ENCODE measurements at regions not wholly inside any gene's neighbourhood (a gene's known extent, or its start where the extent isn't known, plus 50 kb on each side); places are given as distances from the start of the nearest gene placed in this dataset.

DNA sequence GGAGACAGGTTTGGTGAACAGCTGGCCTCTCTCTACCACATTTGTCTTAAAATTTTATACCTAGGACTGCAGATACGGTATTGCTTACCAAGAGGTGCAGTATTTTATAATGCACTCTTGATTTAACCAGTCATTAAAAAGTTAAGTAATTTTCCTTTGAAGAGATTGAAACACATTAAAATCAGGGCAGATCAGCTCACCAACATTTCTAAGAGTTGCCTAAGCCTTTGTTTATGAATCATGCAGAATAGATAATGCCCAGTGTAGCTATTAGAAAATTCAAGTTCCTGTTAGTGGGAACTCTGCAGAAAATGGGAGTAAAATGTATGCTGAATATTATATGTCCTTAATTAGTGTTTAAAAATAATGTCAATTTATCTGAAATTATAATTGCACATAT, 140.2 kb upstream of the PRPS1L1 start:
- Histone ChIP-seq H3K23ac (ENCODE audit: low read length) (no peak overlapping the region), H3K4ac (ENCODE audit: low read depth, low read length) (no peak overlapping the region), H2AK5ac (ENCODE audit: low read length) (no peak overlapping the region), H3K79me1 (ENCODE audit: low read length) (no peaks in the 10 kb centered on the region), H3K4me1 (ENCODE audit: control insufficient read depth in 1 of 2, insufficient read depth in 2 of 2, low read length in 2 of 2) (peaks cover 0 to 3% of the 10 kb centered on the region in 2 experiments), H3K9me3 (ENCODE audit: insufficient read depth, low read depth, low read length) (no peaks in the 10 kb centered on the region), H3K79me2 (ENCODE audit: control insufficient read depth, insufficient read depth, low read length, poor library complexity) (no peaks in the 10 kb centered on the region), H3K36me3 (ENCODE audit: control insufficient read depth in 1 of 2, insufficient read depth in 2 of 2, low read length in 2 of 2) (no peaks in the 10 kb centered on the region), H3K14ac (ENCODE audit: low read length) (no peak overlapping the region), H3K4me3 (ENCODE audit: low read depth, low read length) (no peak overlapping the region), H3K18ac (ENCODE audit: low read length) (no peak overlapping the region), H2BK5ac (ENCODE audit: low read depth, low read length, poor library complexity) (no peak overlapping the region), H2BK120ac (ENCODE audit: insufficient read depth, low read length, poor library complexity) (no peak overlapping the region), H2AFZ (ENCODE audit: insufficient read depth, low read length, poor library complexity) (no peak overlapping the region), H3K27me3 (ENCODE audit: insufficient read depth, low read length) (no peaks in the 10 kb centered on the region), H4K12ac (ENCODE audit: low read depth, low read length) (no peak overlapping the region), H3K4me2 (ENCODE audit: low read length) (no peak overlapping the region), H2BK12ac (ENCODE audit: low read length) (no peak overlapping the region), H3K9ac (ENCODE audit: low read length) (no peak overlapping the region), H3K27ac (ENCODE audit: low read depth, low read length) (no peak overlapping the region), H4K91ac (ENCODE audit: low read depth, low read length) (no peak overlapping the region), H4K8ac (ENCODE audit: low read depth, low read length) (no peak overlapping the region)
- WGBS (ENCODE audit: extremely low coverage, insufficient coverage, insufficient read length), result no CpG with 5 or more reads among the region's 1 CpG
- DNase-seq, result no peak

DNA sequence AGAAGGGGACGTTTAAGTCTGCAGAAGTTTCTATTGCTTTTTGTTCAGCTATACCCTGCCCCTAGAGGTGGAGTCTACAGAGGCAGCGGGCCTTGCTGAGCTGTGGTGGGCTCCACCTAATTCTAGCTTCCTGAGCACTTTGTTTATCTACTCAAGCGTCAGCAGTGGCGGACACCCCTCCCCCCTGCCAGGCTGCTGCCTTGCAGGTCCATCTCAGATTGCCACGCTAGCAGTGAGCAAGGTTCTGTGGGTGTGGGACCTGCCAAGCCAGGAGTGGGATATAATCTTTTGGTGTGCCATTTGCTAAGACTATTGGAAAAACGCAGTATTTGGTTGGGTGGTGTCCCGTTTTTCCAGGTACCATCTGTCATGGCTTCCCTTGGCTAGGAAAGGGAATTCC, 147.3 kb upstream of the PRPS1L1 start:
- no peak overlapping the region for H2AFZ ChIP-seq (ENCODE audit: insufficient read depth, low read length, poor library complexity)
- peak overlapping the region; percentile 57 for H2BK5ac ChIP-seq (ENCODE audit: low read depth, low read length, poor library complexity)
- H3K79me2 ChIP-seq (ENCODE audit: control insufficient read depth, insufficient read depth, low read length, poor library complexity), result peaks cover 2% of the 10 kb centered on the region
- H3K4me3 ChIP-seq (ENCODE audit: low read depth, low read length), result no peak overlapping the region
- H2BK120ac ChIP-seq (ENCODE audit: insufficient read depth, low read length, poor library complexity), result peak overlapping the region; percentile 91
- H2BK12ac ChIP-seq (ENCODE audit: low read length), result peak overlapping the region; percentile 69
- H3K18ac ChIP-seq (ENCODE audit: low read length), result peak overlapping the region; percentile 75
- peak overlapping the region; percentile 58 for H4K8ac ChIP-seq (ENCODE audit: low read depth, low read length)
- H3K4me2 ChIP-seq (ENCODE audit: low read length), result no peak overlapping the region
- no peaks in the 10 kb centered on the region for H3K27me3 ChIP-seq (ENCODE audit: insufficient read depth, low read length)
- WGBS (ENCODE audit: extremely low coverage, insufficient coverage, insufficient read length), result no CpG with 5 or more reads among the region's 7 CpGs
- H3K14ac ChIP-seq (ENCODE audit: low read length), result peak overlapping the region; percentile 82
- no peak for DNase-seq
- H3K9ac ChIP-seq (ENCODE audit: low read length), result no peak overlapping the region
- peaks cover 0 to 2% of the 10 kb centered on the region in 2 experiments for H3K36me3 ChIP-seq (ENCODE audit: control insufficient read depth in 1 of 2, insufficient read depth in 2 of 2, low read length in 2 of 2)
- peak overlapping the region; percentile 46 for H3K4ac ChIP-seq (ENCODE audit: low read depth, low read length)
- H4K91ac ChIP-seq (ENCODE audit: low read depth, low read length), result peak overlapping the region; percentile 70
- peak overlapping the region; percentile 51 for H3K27ac ChIP-seq (ENCODE audit: low read depth, low read length)
- no peak overlapping the region for H3K23ac ChIP-seq (ENCODE audit: low read length)
- H4K12ac ChIP-seq (ENCODE audit: low read depth, low read length), result no peak overlapping the region
- peak overlapping the region; percentile 64 for H2AK5ac ChIP-seq (ENCODE audit: low read length)
- peaks cover 12 to 13% of the 10 kb centered on the region in 2 experiments for H3K4me1 ChIP-seq (ENCODE audit: control insufficient read depth in 1 of 2, insufficient read depth in 2 of 2, low read length in 2 of 2)
- H3K9me3 ChIP-seq (ENCODE audit: insufficient read depth, low read depth, low read length), result peaks cover 2% of the 10 kb centered on the region
- H3K79me1 ChIP-seq (ENCODE audit: low read length), result peaks cover 9% of the 10 kb centered on the region

GRCh38 chr7:18175801-18176450, 148.3 kb upstream of the PRPS1L1 start:
- Histone ChIP-seq H4K91ac (ENCODE audit: low read depth, low read length) (no peak overlapping the region), H3K23ac (ENCODE audit: low read length) (no peak overlapping the region), H3K18ac (ENCODE audit: low read length) (no peak overlapping the region), H3K9me3 (ENCODE audit: insufficient read depth, low read depth, low read length) (peaks cover 2% of the 10 kb centered on the region), H2AFZ (ENCODE audit: insufficient read depth, low read length, poor library complexity) (no peak overlapping the region), H3K79me2 (ENCODE audit: control insufficient read depth, insufficient read depth, low read length, poor library complexity) (peaks cover 2% of the 10 kb centered on the region), H3K27me3 (ENCODE audit: insufficient read depth, low read length) (no peaks in the 10 kb centered on the region), H3K79me1 (ENCODE audit: low read length) (peaks cover 9% of the 10 kb centered on the region), H3K4me2 (ENCODE audit: low read length) (no peak overlapping the region), H2BK12ac (ENCODE audit: low read length) (no peak overlapping the region), H3K27ac (ENCODE audit: low read depth, low read length) (peak overlapping the region; percentile 74), H2BK5ac (ENCODE audit: low read depth, low read length, poor library complexity) (no peak overlapping the region), H3K36me3 (ENCODE audit: control insufficient read depth in 1 of 2, insufficient read depth in 2 of 2, low read length in 2 of 2) (peaks cover 0 to 2% of the 10 kb centered on the region in 2 experiments), H4K12ac (ENCODE audit: low read depth, low read length) (no peak overlapping the region), H3K4me1 (ENCODE audit: control insufficient read depth in 1 of 2, insufficient read depth in 2 of 2, low read length in 2 of 2) (peaks cover 13 to 15% of the 10 kb centered on the region in 2 experiments), H2AK5ac (ENCODE audit: low read length) (no peak overlapping the region), H3K9ac (ENCODE audit: low read length) (no peak overlapping the region), H2BK120ac (ENCODE audit: insufficient read depth, low read length, poor library complexity) (no peak overlapping the region), H3K14ac (ENCODE audit: low read length) (no peak overlapping the region), H3K4me3 (ENCODE audit: low read depth, low read length) (no peak overlapping the region), H4K8ac (ENCODE audit: low read depth, low read length) (no peak overlapping the region), H3K4ac (ENCODE audit: low read depth, low read length) (no peak overlapping the region)
- DNase-seq, result peak; percentile 42 to 76
- WGBS (ENCODE audit: extremely low coverage, insufficient coverage, insufficient read length), result no CpG with 5 or more reads among the region's 2 CpGs

- H3K14ac ChIP-seq (ENCODE audit: low read length), result no peak overlapping the region
- peaks cover 2% of the 10 kb centered on the region for H3K79me2 ChIP-seq (ENCODE audit: control insufficient read depth, insufficient read depth, low read length, poor library complexity)
- H2AK5ac ChIP-seq (ENCODE audit: low read length), result no peak overlapping the region
- H4K12ac ChIP-seq (ENCODE audit: low read depth, low read length), result no peak overlapping the region
- no peak overlapping the region for H4K8ac ChIP-seq (ENCODE audit: low read depth, low read length)
- peaks cover 0 to 2% of the 10 kb centered on the region in 2 experiments for H3K36me3 ChIP-seq (ENCODE audit: control insufficient read depth in 1 of 2, insufficient read depth in 2 of 2, low read length in 2 of 2)
- no peaks in the 10 kb centered on the region for H3K27me3 ChIP-seq (ENCODE audit: insufficient read depth, low read length)
- H3K4ac ChIP-seq (ENCODE audit: low read depth, low read length), result no peak overlapping the region
- no peak overlapping the region for H2BK5ac ChIP-seq (ENCODE audit: low read depth, low read length, poor library complexity)
- no peak overlapping the region for H3K18ac ChIP-seq (ENCODE audit: low read length)
- no peak for DNase-seq
- H4K91ac ChIP-seq (ENCODE audit: low read depth, low read length), result no peak overlapping the region
- H3K4me3 ChIP-seq (ENCODE audit: low read depth, low read length), result no peak overlapping the region
- H2BK120ac ChIP-seq (ENCODE audit: insufficient read depth, low read length, poor library complexity), result no peak overlapping the region
- no peak overlapping the region for H2AFZ ChIP-seq (ENCODE audit: insufficient read depth, low read length, poor library complexity)
- peaks cover 2% of the 10 kb centered on the region for H3K9me3 ChIP-seq (ENCODE audit: insufficient read depth, low read depth, low read length)
- H3K23ac ChIP-seq (ENCODE audit: low read length), result no peak overlapping the region
- peaks cover 13 to 15% of the 10 kb centered on the region in 2 experiments for H3K4me1 ChIP-seq (ENCODE audit: control insufficient read depth in 1 of 2, insufficient read depth in 2 of 2, low read length in 2 of 2)
- H2BK12ac ChIP-seq (ENCODE audit: low read length), result no peak overlapping the region
- H3K4me2 ChIP-seq (ENCODE audit: low read length), result no peak overlapping the region
- peaks cover 9% of the 10 kb centered on the region for H3K79me1 ChIP-seq (ENCODE audit: low read length)
- H3K9ac ChIP-seq (ENCODE audit: low read length), result no peak overlapping the region
- 100% methylated on average over 1 of the region's 5 CpGs for WGBS (ENCODE audit: extremely low coverage, insufficient coverage, insufficient read length)
- peak overlapping the region; percentile 12 for H3K27ac ChIP-seq (ENCODE audit: low read depth, low read length)
Measured at GRCh38 chr7:18177129-18177814, 149.6 kb upstream of the PRPS1L1 start.

Measured in trophoblast cell (in vitro differentiated cells and primary cell).